ENCODE measurements at regions not wholly inside any gene's neighbourhood (a gene's known extent, or its start where the extent isn't known, plus 50 kb on each side); places are given as distances from the start of the nearest gene placed in this dataset.
A peak's percentile ranks its signal among the peaks of the same experiment; 100 is the strongest.
"Not testable (repeated sequence)": the region's sequence is repeated elsewhere in the genome, so short reads cannot be mapped to it uniquely, and the experiment has no call there.

- H3K9me3 ChIP-seq (ENCODE audit: control insufficient read depth, insufficient read depth, low read length); H3K27me3 ChIP-seq (ENCODE audit: control insufficient read depth, insufficient read depth, low read length); H3K36me3 ChIP-seq (ENCODE audit: control insufficient read depth, insufficient read depth, low read length); H3K9ac ChIP-seq (ENCODE audit: low read depth, low read length); H3K4me1 ChIP-seq (ENCODE audit: control insufficient read depth, insufficient read depth, low read length): not testable (repeated sequence)
- H3K4me3 ChIP-seq (ENCODE audit: low read depth, low read length): peak overlapping the region; percentile 26
These were observed 56.6 kb upstream of the GOLGA8N start for GRCh38 chr15:32536507-32537172.

GRCh38 chr15:32536057-32536493, 57.2 kb upstream of the GOLGA8N start:
- H3K9me3 ChIP-seq (ENCODE audit: control insufficient read depth, insufficient read depth, low read length); H3K4me1 ChIP-seq (ENCODE audit: control insufficient read depth, insufficient read depth, low read length); H3K27me3 ChIP-seq (ENCODE audit: control insufficient read depth, insufficient read depth, low read length); H3K9ac ChIP-seq (ENCODE audit: low read depth, low read length); H3K36me3 ChIP-seq (ENCODE audit: control insufficient read depth, insufficient read depth, low read length); H3K4me3 ChIP-seq (ENCODE audit: low read depth, low read length): not testable (repeated sequence)

DNA sequence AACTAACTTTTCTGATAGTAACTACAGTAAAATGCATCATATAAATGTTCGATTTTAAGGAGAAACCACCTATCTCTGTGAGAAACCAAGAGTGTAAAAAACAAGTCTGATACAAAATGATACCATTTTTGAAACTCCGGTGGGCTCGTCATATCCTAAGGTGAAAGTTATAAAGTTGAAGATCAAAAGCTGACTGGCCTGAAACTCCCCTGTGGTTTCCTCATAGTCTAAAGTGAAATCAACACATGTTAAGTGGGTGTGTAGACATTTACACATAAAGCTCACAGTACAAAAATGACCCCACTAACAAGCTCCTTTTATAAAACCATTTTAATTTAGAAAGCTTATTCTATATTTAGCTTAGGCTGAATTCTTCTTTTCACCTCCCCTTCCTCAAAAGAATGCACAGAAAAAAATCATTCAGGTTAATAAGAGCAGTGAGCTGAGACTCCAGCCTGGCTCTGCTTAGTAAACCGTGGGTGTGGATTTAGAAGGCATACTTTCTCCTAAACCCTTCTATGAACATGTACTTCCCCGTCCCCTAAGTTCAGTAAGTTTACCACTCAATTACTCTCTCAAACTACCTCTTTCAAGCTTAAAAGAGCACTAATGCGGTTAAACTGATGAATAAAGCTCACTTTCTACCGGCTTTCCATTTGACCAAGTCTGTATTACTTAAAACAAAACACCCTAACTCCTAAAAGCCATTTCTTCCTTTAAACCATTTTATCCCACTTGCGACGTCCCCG, 57.9 kb upstream of the GOLGA8N start:
- H3K4me1 ChIP-seq (ENCODE audit: control insufficient read depth, insufficient read depth, low read length); H3K27me3 ChIP-seq (ENCODE audit: control insufficient read depth, insufficient read depth, low read length); H3K9me3 ChIP-seq (ENCODE audit: control insufficient read depth, insufficient read depth, low read length); H3K9ac ChIP-seq (ENCODE audit: low read depth, low read length); H3K36me3 ChIP-seq (ENCODE audit: control insufficient read depth, insufficient read depth, low read length); H3K4me3 ChIP-seq (ENCODE audit: low read depth, low read length): not testable (repeated sequence)

DNA sequence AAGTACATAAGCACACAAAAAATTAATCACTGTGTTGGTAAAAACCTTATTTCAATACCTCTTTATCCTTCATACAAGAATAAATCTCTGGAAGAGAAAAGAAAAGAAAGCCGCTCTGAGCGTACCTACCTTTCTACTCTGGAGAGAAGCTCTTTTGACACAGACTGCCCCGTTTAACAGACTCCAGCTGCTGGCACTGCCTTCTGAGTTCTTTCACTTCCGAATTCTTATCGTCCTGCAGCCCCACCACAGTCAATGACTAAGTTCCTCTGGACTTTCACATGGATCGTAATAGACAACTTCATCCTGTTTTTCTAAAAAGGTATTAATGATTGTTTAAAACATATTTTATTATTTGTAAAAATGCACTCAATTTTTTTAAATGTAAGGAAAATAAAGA, 67.5 kb upstream of the GOLGA8O start:
- H3K9ac ChIP-seq (ENCODE audit: low read depth, low read length); H3K4me1 ChIP-seq (ENCODE audit: control insufficient read depth, insufficient read depth, low read length); H3K4me3 ChIP-seq (ENCODE audit: low read depth, low read length); H3K9me3 ChIP-seq (ENCODE audit: control insufficient read depth, insufficient read depth, low read length); H3K36me3 ChIP-seq (ENCODE audit: control insufficient read depth, insufficient read depth, low read length); H3K27me3 ChIP-seq (ENCODE audit: control insufficient read depth, insufficient read depth, low read length): not testable (repeated sequence)

DNA sequence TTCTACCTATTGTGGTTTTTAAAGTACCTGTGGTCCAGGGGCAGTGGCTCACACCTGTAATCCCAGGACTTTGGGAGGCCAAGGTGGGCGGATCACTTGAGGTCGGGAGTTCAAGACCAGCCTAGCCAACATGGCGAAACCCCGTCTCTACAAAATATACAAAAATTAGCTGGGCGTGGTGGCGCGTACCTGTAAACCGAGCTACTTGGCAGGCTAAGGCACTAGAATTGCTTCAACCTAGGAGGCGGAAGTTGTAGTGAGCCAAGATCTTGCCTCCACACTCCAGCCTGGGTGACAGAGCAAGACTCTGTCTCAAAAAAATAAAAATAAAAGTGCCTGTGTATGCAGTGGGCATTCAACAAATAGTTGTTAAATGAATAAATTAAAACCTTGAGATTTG, 67.0 kb upstream of the GOLGA8O start:
- H3K36me3 ChIP-seq (ENCODE audit: control insufficient read depth, insufficient read depth, low read length); H3K4me1 ChIP-seq (ENCODE audit: control insufficient read depth, insufficient read depth, low read length); H3K9ac ChIP-seq (ENCODE audit: low read depth, low read length); H3K27me3 ChIP-seq (ENCODE audit: control insufficient read depth, insufficient read depth, low read length); H3K4me3 ChIP-seq (ENCODE audit: low read depth, low read length); H3K9me3 ChIP-seq (ENCODE audit: control insufficient read depth, insufficient read depth, low read length): not testable (repeated sequence)

DNA sequence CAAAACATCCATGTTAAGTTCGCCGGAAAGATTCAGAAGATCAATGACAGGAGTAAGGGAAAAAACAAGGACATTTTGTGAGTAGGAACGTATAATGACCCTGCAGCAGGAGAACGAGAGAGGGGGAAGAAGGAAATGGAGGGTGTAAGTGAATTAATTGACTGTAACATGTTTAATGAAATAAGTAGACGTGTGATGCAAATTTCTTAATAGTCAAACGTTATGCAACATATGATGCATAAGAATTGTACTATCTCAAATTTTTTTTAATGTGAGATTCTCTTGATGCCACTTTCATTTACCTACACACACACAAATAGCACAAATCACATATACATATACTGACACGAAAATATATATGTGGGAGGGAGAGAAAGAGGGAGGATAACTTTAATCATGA, 63.5 kb upstream of the GOLGA8O start:
- H3K9ac ChIP-seq (ENCODE audit: low read depth, low read length); H3K9me3 ChIP-seq (ENCODE audit: control insufficient read depth, insufficient read depth, low read length); H3K4me1 ChIP-seq (ENCODE audit: control insufficient read depth, insufficient read depth, low read length); H3K4me3 ChIP-seq (ENCODE audit: low read depth, low read length); H3K27me3 ChIP-seq (ENCODE audit: control insufficient read depth, insufficient read depth, low read length); H3K36me3 ChIP-seq (ENCODE audit: control insufficient read depth, insufficient read depth, low read length): not testable (repeated sequence)

- not testable (repeated sequence) for H3K9me3 ChIP-seq (ENCODE audit: control insufficient read depth, insufficient read depth, low read length); H3K27me3 ChIP-seq (ENCODE audit: control insufficient read depth, insufficient read depth, low read length); H3K4me3 ChIP-seq (ENCODE audit: low read depth, low read length); H3K9ac ChIP-seq (ENCODE audit: low read depth, low read length); H3K36me3 ChIP-seq (ENCODE audit: control insufficient read depth, insufficient read depth, low read length); H3K4me1 ChIP-seq (ENCODE audit: control insufficient read depth, insufficient read depth, low read length)
These were observed 62.6 kb upstream of the GOLGA8O start for GRCh38 chr15:32518013-32518412.

- not testable (repeated sequence) for H3K9me3 ChIP-seq (ENCODE audit: control insufficient read depth, insufficient read depth, low read length); H3K27me3 ChIP-seq (ENCODE audit: control insufficient read depth, insufficient read depth, low read length); H3K36me3 ChIP-seq (ENCODE audit: control insufficient read depth, insufficient read depth, low read length); H3K9ac ChIP-seq (ENCODE audit: low read depth, low read length); H3K4me3 ChIP-seq (ENCODE audit: low read depth, low read length); H3K4me1 ChIP-seq (ENCODE audit: control insufficient read depth, insufficient read depth, low read length)
These were observed 61.5 kb upstream of the GOLGA8O start for GRCh38 chr15:32516954-32517353.

DNA sequence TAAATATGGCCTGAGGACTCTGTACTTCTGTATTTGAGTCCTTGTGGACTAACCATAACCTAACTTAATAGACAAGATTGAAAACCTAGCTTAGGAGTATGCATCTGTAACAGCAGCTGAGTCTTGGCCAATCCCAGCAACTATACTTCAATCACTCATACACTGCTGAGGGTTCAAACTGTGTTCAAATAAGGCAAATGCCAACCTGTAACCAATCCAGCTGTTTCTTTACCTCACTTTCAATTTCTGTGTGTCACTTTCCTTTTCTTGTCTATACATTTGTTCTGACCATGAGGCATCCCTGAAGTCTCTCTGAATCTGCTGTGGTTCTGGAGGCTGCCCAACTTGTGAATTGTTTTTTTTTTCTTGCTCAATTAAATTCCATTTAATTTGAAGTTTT, 57.9 kb upstream of the GOLGA8O start:
- H3K36me3 ChIP-seq (ENCODE audit: control insufficient read depth, insufficient read depth, low read length): not testable (repeated sequence)

DNA sequence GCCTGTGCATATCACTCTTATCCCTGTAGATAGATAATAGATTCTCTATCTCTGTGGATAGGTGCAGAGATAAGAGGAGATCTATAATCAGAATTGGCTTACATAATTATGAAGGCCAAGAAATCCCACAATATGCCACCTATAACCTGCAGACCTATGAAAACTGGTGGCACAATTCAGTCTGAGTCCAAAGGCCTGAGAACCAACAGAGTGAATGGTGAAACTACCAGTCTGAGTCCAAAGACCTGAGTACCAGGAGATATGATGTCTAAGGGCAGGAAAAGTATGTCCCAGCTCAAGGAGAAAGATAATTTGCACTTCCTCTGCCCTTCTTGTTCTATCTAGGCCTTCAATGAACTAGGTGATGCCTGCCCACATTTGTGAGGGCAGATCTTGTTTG, 54.6 kb upstream of the GOLGA8O start:
- H3K9ac ChIP-seq (ENCODE audit: low read depth, low read length); H3K9me3 ChIP-seq (ENCODE audit: control insufficient read depth, insufficient read depth, low read length); H3K27me3 ChIP-seq (ENCODE audit: control insufficient read depth, insufficient read depth, low read length); H3K36me3 ChIP-seq (ENCODE audit: control insufficient read depth, insufficient read depth, low read length); H3K4me1 ChIP-seq (ENCODE audit: control insufficient read depth, insufficient read depth, low read length); H3K4me3 ChIP-seq (ENCODE audit: low read depth, low read length): not testable (repeated sequence)

More for the DNA sequence above, 57.9 kb upstream of the GOLGA8O start:
- H3K4me3 ChIP-seq (ENCODE audit: low read depth, low read length); H3K27me3 ChIP-seq (ENCODE audit: control insufficient read depth, insufficient read depth, low read length); H3K4me1 ChIP-seq (ENCODE audit: control insufficient read depth, insufficient read depth, low read length); H3K9ac ChIP-seq (ENCODE audit: low read depth, low read length); H3K9me3 ChIP-seq (ENCODE audit: control insufficient read depth, insufficient read depth, low read length): not testable (repeated sequence)

GRCh38 chr15:32508081-32508480, 52.6 kb upstream of the GOLGA8O start:
- not testable (repeated sequence) for H3K27me3 ChIP-seq (ENCODE audit: control insufficient read depth, insufficient read depth, low read length); H3K4me3 ChIP-seq (ENCODE audit: low read depth, low read length); H3K9ac ChIP-seq (ENCODE audit: low read depth, low read length); H3K36me3 ChIP-seq (ENCODE audit: control insufficient read depth, insufficient read depth, low read length); H3K4me1 ChIP-seq (ENCODE audit: control insufficient read depth, insufficient read depth, low read length); H3K9me3 ChIP-seq (ENCODE audit: control insufficient read depth, insufficient read depth, low read length)

DNA sequence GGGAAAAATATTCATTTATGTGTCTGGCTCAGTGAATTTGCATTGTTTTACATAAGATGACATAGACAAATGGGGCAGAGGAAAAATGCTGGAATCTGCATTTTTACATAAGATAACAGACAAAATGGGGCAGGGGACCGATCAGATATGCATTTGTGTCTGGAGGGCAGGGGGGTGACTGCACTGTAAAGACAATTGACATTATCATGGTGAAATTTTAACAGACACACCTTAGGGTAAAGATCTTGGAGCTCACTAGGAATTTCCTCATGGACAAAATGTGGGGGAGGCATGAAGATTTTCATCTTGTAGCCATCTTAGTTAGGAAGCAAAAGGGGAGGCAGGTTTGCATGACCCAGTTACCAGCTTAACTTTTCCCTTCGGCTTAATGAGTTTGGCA, 51.4 kb upstream of the GOLGA8O start:
- not testable (repeated sequence) for H3K27me3 ChIP-seq (ENCODE audit: control insufficient read depth, insufficient read depth, low read length); H3K9ac ChIP-seq (ENCODE audit: low read depth, low read length); H3K4me3 ChIP-seq (ENCODE audit: low read depth, low read length); H3K4me1 ChIP-seq (ENCODE audit: control insufficient read depth, insufficient read depth, low read length); H3K36me3 ChIP-seq (ENCODE audit: control insufficient read depth, insufficient read depth, low read length); H3K9me3 ChIP-seq (ENCODE audit: control insufficient read depth, insufficient read depth, low read length)
